ENCODE measurements at regions not wholly inside any gene's neighbourhood (a gene's known extent, or its start where the extent isn't known, plus 50 kb on each side); places are given as distances from the start of the nearest gene placed in this dataset.

- CTCF ChIA-PET (ENCODE audit: unreplicated experiment), result no interaction called here
- no peak overlapping the region for H3K4me3 ChIP-seq (ENCODE audit: low read depth, low read length, poor library complexity, severe bottlenecking)
- TF ChIP-seq CTCF (conservative IDR thresholded peaks at IDR 0.05; ENCODE audit: low read length) (no peak), EZH2phosphoT487 (IDR thresholded peaks at IDR 0.05; ENCODE audit: borderline replicate concordance, low read depth, low read length) (no peak)
- H3K27ac ChIP-seq (ENCODE audit: low read depth, low read length, poor library complexity, severe bottlenecking), result no peak overlapping the region
- H3K9me3 ChIP-seq (ENCODE audit: low read length), result no peaks in the 10 kb centered on the region
- no peaks in the 10 kb centered on the region for H3K36me3 ChIP-seq (ENCODE audit: insufficient read depth, low read length)
- BruUV-seq (replicated peaks), result no TSS peak
- intact Hi-C loops (cut with micrococcal nuclease; ENCODE audit: unreplicated experiment), result no loop called here
- POLR2A ChIA-PET, result interaction anchor here (0.8 kb wide), 1 partner anchor 12 kb away, joined by 4 read pairs; no protein-coding TSS in a partner anchor
- H3K4me2 ChIP-seq (ENCODE audit: low read length), result no peak overlapping the region
- no peaks in the 10 kb centered on the region for H3K4me1 ChIP-seq (ENCODE audit: insufficient read depth, low read length, poor library complexity, severe bottlenecking)
- DNase-seq (ENCODE audit: low spot score), result no peak
- no peaks in the 10 kb centered on the region for H3K79me2 ChIP-seq (ENCODE audit: insufficient read depth, low read depth, low read length)
- H3K9me2 ChIP-seq (ENCODE audit: insufficient read depth, low read length), result no peaks in the 10 kb centered on the region
- H2AFZ ChIP-seq (ENCODE audit: low read length), result no peak overlapping the region
- no peaks in the 10 kb centered on the region for H4K20me1 ChIP-seq (ENCODE audit: insufficient read depth, low read length)
Measured at GRCh38 chr2:217660423-217660822, 342.4 kb downstream of the TNS1 start.

- no TSS peak for BruUV-seq (replicated peaks)
- no peaks in the 10 kb centered on the region for H3K36me3 ChIP-seq (ENCODE audit: insufficient read depth, low read length)
- TF ChIP-seq EZH2phosphoT487 (IDR thresholded peaks at IDR 0.05; ENCODE audit: borderline replicate concordance, low read depth, low read length) (no peak), CTCF (conservative IDR thresholded peaks at IDR 0.05; ENCODE audit: low read length) (no peak)
- intact Hi-C loops (cut with micrococcal nuclease; ENCODE audit: unreplicated experiment), result no loop called here
- no peaks in the 10 kb centered on the region for H4K20me1 ChIP-seq (ENCODE audit: insufficient read depth, low read length)
- H3K4me1 ChIP-seq (ENCODE audit: insufficient read depth, low read length, poor library complexity, severe bottlenecking), result no peaks in the 10 kb centered on the region
- no peak overlapping the region for H3K27ac ChIP-seq (ENCODE audit: low read depth, low read length, poor library complexity, severe bottlenecking)
- CTCF ChIA-PET (ENCODE audit: unreplicated experiment), result no interaction called here
- POLR2A ChIA-PET, result no interaction called here
- no peaks in the 10 kb centered on the region for H3K9me2 ChIP-seq (ENCODE audit: insufficient read depth, low read length)
- H3K4me3 ChIP-seq (ENCODE audit: low read depth, low read length, poor library complexity, severe bottlenecking), result no peak overlapping the region
- no peak for DNase-seq (ENCODE audit: low spot score)
- no peaks in the 10 kb centered on the region for H3K9me3 ChIP-seq (ENCODE audit: low read length)
- H3K4me2 ChIP-seq (ENCODE audit: low read length), result no peak overlapping the region
- no peak overlapping the region for H2AFZ ChIP-seq (ENCODE audit: low read length)
- H3K79me2 ChIP-seq (ENCODE audit: insufficient read depth, low read depth, low read length), result no peaks in the 10 kb centered on the region
Measured at GRCh38 chr2:217658806-217659205, 344.0 kb downstream of the TNS1 start.

- Histone ChIP-seq H3K27ac (ENCODE audit: low read depth, low read length, poor library complexity, severe bottlenecking) (no peak overlapping the region), H3K9me3 (ENCODE audit: low read length) (no peaks in the 10 kb centered on the region), H4K20me1 (ENCODE audit: insufficient read depth, low read length) (no peaks in the 10 kb centered on the region), H3K4me1 (ENCODE audit: insufficient read depth, low read length, poor library complexity, severe bottlenecking) (no peaks in the 10 kb centered on the region), H3K9me2 (ENCODE audit: insufficient read depth, low read length) (no peaks in the 10 kb centered on the region), H3K4me3 (ENCODE audit: low read depth, low read length, poor library complexity, severe bottlenecking) (no peak overlapping the region), H2AFZ (ENCODE audit: low read length) (no peak overlapping the region), H3K36me3 (ENCODE audit: insufficient read depth, low read length) (no peaks in the 10 kb centered on the region), H3K4me2 (ENCODE audit: low read length) (no peak overlapping the region), H3K79me2 (ENCODE audit: insufficient read depth, low read depth, low read length) (no peaks in the 10 kb centered on the region)
- intact Hi-C loops (cut with micrococcal nuclease; ENCODE audit: unreplicated experiment), result no loop called here
- DNase-seq (ENCODE audit: low spot score), result no peak
- ChIA-PET CTCF (ENCODE audit: unreplicated experiment) (no interaction called here), POLR2A (no interaction called here)
- TF ChIP-seq EZH2phosphoT487 (IDR thresholded peaks at IDR 0.05; ENCODE audit: borderline replicate concordance, low read depth, low read length) (no peak), CTCF (conservative IDR thresholded peaks at IDR 0.05; ENCODE audit: low read length) (no peak)
- BruUV-seq (replicated peaks), result no TSS peak
Measured at GRCh38 chr2:217657252-217657651, 345.5 kb downstream of the TNS1 start.
